ENCODE measurements at regions not wholly inside any gene's neighbourhood (a gene's known extent, or its start where the extent isn't known, plus 50 kb on each side); places are given as distances from the start of the nearest gene placed in this dataset.

- no peaks in the 10 kb centered on the region for H3K9me2 ChIP-seq (ENCODE audit: insufficient read depth, low read length)
These were observed 294.5 kb downstream of the RRAGC start for GRCh38 chr1:38565020-38565491.

GRCh38 chr1:38563942-38564735 is 295.4 kb downstream of the RRAGC start:
- H3K4me2 ChIP-seq (ENCODE audit: low read length) = no peak overlapping the region
- no peak overlapping the region for H3K27ac ChIP-seq (ENCODE audit: low read length)
- H3K9ac ChIP-seq (ENCODE audit: low read length) = no peak overlapping the region
- no peaks in the 10 kb centered on the region for H3K9me2 ChIP-seq (ENCODE audit: insufficient read depth, low read length)
- H3K4me3 ChIP-seq (ENCODE audit: low read length) = no peak overlapping the region
- TF ChIP-seq EP300 (conservative IDR thresholded peaks at IDR 0.05; ENCODE audit: poor library complexity, severe bottlenecking) (no peak), EZH2 (IDR thresholded peaks at IDR 0.05; ENCODE audit: borderline replicate concordance, insufficient read depth, low read length, poor library complexity, severe bottlenecking) (no peak), SMC3 (conservative IDR thresholded peaks at IDR 0.05; ENCODE audit: poor library complexity) (no peak), POLR2AphosphoS5 (IDR thresholded peaks at IDR 0.05) (no peak), REST (IDR thresholded peaks at IDR 0.05; ENCODE audit: borderline replicate concordance) (no peak), CTCF (IDR thresholded peaks at IDR 0.05; ENCODE audit: poor library complexity, severe bottlenecking) (no peak), MXI1 (conservative IDR thresholded peaks at IDR 0.05; ENCODE audit: poor library complexity, severe bottlenecking) (no peak), TAF1 (IDR thresholded peaks at IDR 0.05; ENCODE audit: low read depth) (no peak)
- H3K79me2 ChIP-seq (replicated peaks; ENCODE audit: insufficient read depth, low read length) = no peaks in the 10 kb centered on the region
- H3K27me3 ChIP-seq (ENCODE audit: insufficient read depth, low read depth, low read length) = no peaks in the 10 kb centered on the region
- no peaks in the 10 kb centered on the region for H3K9me3 ChIP-seq (ENCODE audit: low read length)
- H2AFZ ChIP-seq (ENCODE audit: low read depth, low read length) = no peak overlapping the region
- no peaks in the 10 kb centered on the region for H4K20me1 ChIP-seq (ENCODE audit: insufficient read depth)
- H3K36me3 ChIP-seq (ENCODE audit: insufficient read depth, low read length) = no peaks in the 10 kb centered on the region
- H3F3A ChIP-seq (ENCODE audit: insufficient read depth, low read length, poor library complexity, severe bottlenecking) = no peaks in the 10 kb centered on the region

More at GRCh38 chr1:38565020-38565491, 294.5 kb downstream of the RRAGC start:
- H2AFZ ChIP-seq (ENCODE audit: low read depth, low read length) = no peak overlapping the region
- no peaks in the 10 kb centered on the region for H3K36me3 ChIP-seq (ENCODE audit: insufficient read depth, low read length)
- H3K4me2 ChIP-seq (ENCODE audit: low read length) = no peak overlapping the region
- no peaks in the 10 kb centered on the region for H4K20me1 ChIP-seq (ENCODE audit: insufficient read depth)
- no peaks in the 10 kb centered on the region for H3K9me3 ChIP-seq (ENCODE audit: low read length)
- TF ChIP-seq RAD21 (conservative IDR thresholded peaks at IDR 0.05) (no peak), TAF1 (IDR thresholded peaks at IDR 0.05; ENCODE audit: low read depth) (no peak), MXI1 (conservative IDR thresholded peaks at IDR 0.05; ENCODE audit: poor library complexity, severe bottlenecking) (no peak), SMC3 (conservative IDR thresholded peaks at IDR 0.05; ENCODE audit: poor library complexity) (no peak), POLR2AphosphoS5 (IDR thresholded peaks at IDR 0.05) (no peak), EP300 (conservative IDR thresholded peaks at IDR 0.05; ENCODE audit: poor library complexity, severe bottlenecking) (no peak), EZH2 (IDR thresholded peaks at IDR 0.05; ENCODE audit: borderline replicate concordance, insufficient read depth, low read length, poor library complexity, severe bottlenecking) (no peak)
- no peak overlapping the region for H3K4me3 ChIP-seq (ENCODE audit: low read length)
- H3K9ac ChIP-seq (ENCODE audit: low read length) = no peak overlapping the region
- no peaks in the 10 kb centered on the region for H3K79me2 ChIP-seq (replicated peaks; ENCODE audit: insufficient read depth, low read length)
- H3K27ac ChIP-seq (ENCODE audit: low read length) = no peak overlapping the region
- no peaks in the 10 kb centered on the region for H3K27me3 ChIP-seq (ENCODE audit: insufficient read depth, low read depth, low read length)
- no peaks in the 10 kb centered on the region for H3F3A ChIP-seq (ENCODE audit: insufficient read depth, low read length, poor library complexity, severe bottlenecking)

All from neural cell (in vitro differentiated cells).